AG09309 (cell line): ENCODE measurements at regions not wholly inside any gene's neighbourhood (a gene's known extent, or its start where the extent isn't known, plus 50 kb on each side); places are given as distances from the start of the nearest gene placed in this dataset.

Experiments
- DNase-seq: peaks from one replicate; pipeline ENCODE4 v3.0.0-alpha.2; 2010; ENCODE audit warnings: low read depth
- H3K4me3 ChIP-seq: 2 replicates; pipeline ENCODE4 v1.5.1; 2011; ENCODE audit warnings: mild to moderate bottlenecking, low read depth, low read length, moderate library complexity; ENCODE audit not compliant: control insufficient read depth
- CTCF ChIP-seq: IDR thresholded peaks from 2 replicates; pipeline ENCODE4 v1.5.1; 2011; ENCODE audit warnings: mild to moderate bottlenecking, low read depth, low read length, inconsistent platforms; ENCODE audit not compliant: insufficient read depth, control insufficient read depth; ENCODE audit errors: missing control alignments

- no peak overlapping the region for H3K4me3 ChIP-seq
- TF ChIP-seq CTCF, result no peak
- DNase-seq, result no peak
Measured at GRCh38 chr3:156606729-156607128, 51.8 kb upstream of the SSR3 start.

- H3K4me3 ChIP-seq, result peak overlapping the region; percentile 39
- DNase-seq, result peak; percentile 39
- no peak for TF ChIP-seq CTCF
Measured at GRCh38 chr3:156605686-156606605, 51.0 kb upstream of the SSR3 start.

GRCh38 chr3:156604642-156605144 is 49.8 kb upstream of the SSR3 start:
- no peak overlapping the region for H3K4me3 ChIP-seq
- no peak for TF ChIP-seq CTCF
- DNase-seq, result no peak
